NCI-H1092 (cell line): ENCODE measurements at regions not wholly inside any gene's neighbourhood (a gene's known extent, or its start where the extent isn't known, plus 50 kb on each side); places are given as distances from the start of the nearest gene placed in this dataset.

Experiments
- DNase-seq: peaks from one replicate; lab custom pipeline; 2025; lab: John Stamatoyannopoulos, UW

- DNase-seq = peak; percentile 3
Observed at GRCh38 chr1:48164571-48164970, 57.9 kb upstream of the SLC5A9 start.

- DNase-seq = no peak
Observed at GRCh38 chr1:48160486-48161132, 61.9 kb upstream of the SLC5A9 start.

GRCh38 chr1:48139275-48139674, 83.2 kb upstream of the SLC5A9 start:
- DNase-seq = no peak

GRCh38 chr1:48127735-48128685, 94.5 kb upstream of the SLC5A9 start:
- DNase-seq = no peak

GRCh38 chr1:48123647-48124046, 98.9 kb upstream of the SLC5A9 start:
- no peak for DNase-seq

- DNase-seq = no peak
Observed at GRCh38 chr1:48121955-48122354, 100.6 kb upstream of the SLC5A9 start.

- no peak for DNase-seq
Observed at GRCh38 chr1:48120621-48121020, 101.9 kb upstream of the SLC5A9 start.

- DNase-seq = no peak
Observed at GRCh38 chr1:48115835-48116234, 106.7 kb upstream of the SLC5A9 start.

- DNase-seq = no peak
Observed at GRCh38 chr1:48114596-48115382, 107.7 kb upstream of the SLC5A9 start.

- peak; percentile 30 for DNase-seq
Observed at GRCh38 chr1:48109390-48110013, 112.3 kb upstream of the TRABD2B start.

- DNase-seq = no peak
Observed at GRCh38 chr1:48107516-48107915, 110.3 kb upstream of the TRABD2B start.

GRCh38 chr1:48106049-48106448, 108.9 kb upstream of the TRABD2B start:
- DNase-seq = no peak

- no peak for DNase-seq
Observed at GRCh38 chr1:48105165-48105564, 108.0 kb upstream of the TRABD2B start.

- DNase-seq = no peak
Observed at GRCh38 chr1:48103495-48103894, 106.3 kb upstream of the TRABD2B start.

GRCh38 chr1:48102766-48103165, 105.6 kb upstream of the TRABD2B start:
- DNase-seq = no peak

- no peak for DNase-seq
Observed at GRCh38 chr1:48099072-48099773, 102.0 kb upstream of the TRABD2B start.

GRCh38 chr1:48093696-48094528, 96.7 kb upstream of the TRABD2B start:
- DNase-seq = peak; percentile 43

GRCh38 chr1:48093147-48093546, 96.0 kb upstream of the TRABD2B start:
- no peak for DNase-seq

GRCh38 chr1:48092401-48092800, 95.2 kb upstream of the TRABD2B start:
- no peak for DNase-seq

GRCh38 chr1:48089356-48089891, 92.2 kb upstream of the TRABD2B start:
- no peak for DNase-seq
